ENCODE measurements at regions not wholly inside any gene's neighbourhood (a gene's known extent, or its start where the extent isn't known, plus 50 kb on each side); places are given as distances from the start of the nearest gene placed in this dataset.

DNA sequence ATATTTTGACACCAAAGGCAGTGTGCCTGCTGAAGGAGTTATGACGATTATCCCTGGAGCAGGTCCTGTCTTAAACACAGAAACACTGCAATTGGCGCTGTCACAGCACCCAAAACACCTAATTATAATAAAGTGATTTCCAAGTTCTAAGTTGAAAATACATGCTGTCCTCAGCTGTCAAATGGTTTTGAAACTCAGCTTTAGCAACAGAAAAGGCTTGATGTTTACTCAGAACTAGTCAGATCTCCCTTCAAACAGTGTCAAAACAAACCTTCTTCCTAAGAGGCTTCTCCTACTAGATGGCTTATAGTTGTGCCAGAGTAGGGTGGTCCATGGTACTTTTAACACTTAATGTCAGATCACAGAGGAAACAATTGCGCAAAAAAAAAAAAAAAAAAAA is 87.2 kb upstream of the IRX1 start:
- no peak overlapping the region for H3K4me2 ChIP-seq
- H3K4me3 ChIP-seq, result no peak overlapping the region
- H3K9me3 ChIP-seq (ENCODE audit: insufficient read depth, low read depth), result no peaks in the 10 kb centered on the region
- peaks cover 73% of the 10 kb centered on the region for H3K27me3 ChIP-seq (ENCODE audit: insufficient read depth, low read depth)
- intact Hi-C loops (cut with micrococcal nuclease; ENCODE audit: unreplicated experiment), result no loop called here
- no peak overlapping the region for H3K27ac ChIP-seq
- no peaks in the 10 kb centered on the region for H3K79me2 ChIP-seq (ENCODE audit: low read depth)
- no TSS peak for BruUV-seq (replicated peaks)
- H3K9me2 ChIP-seq (ENCODE audit: insufficient read depth), result no peaks in the 10 kb centered on the region
- ChIA-PET CTCF (no interaction called here), POLR2A (ENCODE audit: unreplicated experiment) (no interaction called here)
- DNase-seq, result no peak
- TF ChIP-seq, protein P1, sequence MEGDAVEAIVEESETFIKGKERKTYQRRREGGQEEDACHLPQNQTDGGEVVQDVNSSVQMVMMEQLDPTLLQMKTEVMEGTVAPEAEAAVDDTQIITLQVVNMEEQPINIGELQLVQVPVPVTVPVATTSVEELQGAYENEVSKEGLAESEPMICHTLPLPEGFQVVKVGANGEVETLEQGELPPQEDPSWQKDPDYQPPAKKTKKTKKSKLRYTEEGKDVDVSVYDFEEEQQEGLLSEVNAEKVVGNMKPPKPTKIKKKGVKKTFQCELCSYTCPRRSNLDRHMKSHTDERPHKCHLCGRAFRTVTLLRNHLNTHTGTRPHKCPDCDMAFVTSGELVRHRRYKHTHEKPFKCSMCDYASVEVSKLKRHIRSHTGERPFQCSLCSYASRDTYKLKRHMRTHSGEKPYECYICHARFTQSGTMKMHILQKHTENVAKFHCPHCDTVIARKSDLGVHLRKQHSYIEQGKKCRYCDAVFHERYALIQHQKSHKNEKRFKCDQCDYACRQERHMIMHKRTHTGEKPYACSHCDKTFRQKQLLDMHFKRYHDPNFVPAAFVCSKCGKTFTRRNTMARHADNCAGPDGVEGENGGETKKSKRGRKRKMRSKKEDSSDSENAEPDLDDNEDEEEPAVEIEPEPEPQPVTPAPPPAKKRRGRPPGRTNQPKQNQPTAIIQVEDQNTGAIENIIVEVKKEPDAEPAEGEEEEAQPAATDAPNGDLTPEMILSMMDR (conservative IDR thresholded peaks at IDR 0.05), result no peak
- no peak for TF ChIP-seq EZH2 (IDR thresholded peaks at IDR 0.05; ENCODE audit: low read depth)
- no peak overlapping the region for H2AFZ ChIP-seq
- H4K20me1 ChIP-seq (ENCODE audit: insufficient read depth), result 0 out of 2 replicates have a peak, but pooled peaks cover 7% of the 10 kb centered on the region
- no peaks in the 10 kb centered on the region for H3K4me1 ChIP-seq (replicated peaks; ENCODE audit: insufficient read depth)
- H3K36me3 ChIP-seq (ENCODE audit: low read depth), result no peaks in the 10 kb centered on the region
- no peaks in the 10 kb centered on the region for H3F3A ChIP-seq (ENCODE audit: insufficient read depth, low read depth)

DNA sequence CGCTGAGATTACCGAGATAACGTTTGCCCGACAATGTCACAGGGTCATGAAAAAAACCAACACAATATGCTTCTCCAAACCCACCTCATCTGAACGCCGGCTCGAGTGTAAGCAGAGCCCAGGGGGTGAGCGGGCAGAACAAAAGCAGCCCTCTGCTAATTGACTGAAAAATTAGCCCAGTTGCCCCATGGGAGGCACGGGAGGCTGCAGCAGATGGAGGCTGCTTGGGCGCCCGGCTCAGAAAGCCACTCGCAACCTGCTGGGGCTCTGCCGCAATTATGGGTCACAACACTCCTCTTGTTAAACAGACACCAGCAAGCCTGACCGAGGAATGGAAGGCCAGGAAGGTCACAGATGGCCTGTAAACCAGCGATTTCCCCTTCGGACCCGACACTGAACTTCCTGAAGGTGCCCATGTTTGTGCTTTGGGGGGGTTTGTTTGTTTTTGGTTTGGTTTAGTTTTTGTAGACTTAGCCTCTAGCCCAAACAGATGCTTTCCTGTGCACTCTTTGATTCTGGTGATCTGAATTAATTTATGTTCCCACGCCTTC is 104.6 kb upstream of the IRX1 start:
- Histone ChIP-seq H3K36me3 (ENCODE audit: low read depth) (no peaks in the 10 kb centered on the region), H3F3A (ENCODE audit: insufficient read depth, low read depth) (no peaks in the 10 kb centered on the region; the same call in 1 of the 2 replicates), H3K9me3 (ENCODE audit: insufficient read depth, low read depth) (no peaks in the 10 kb centered on the region), H3K27ac (no peak overlapping the region), H3K4me2 (no peak overlapping the region), H3K9me2 (ENCODE audit: insufficient read depth) (no peaks in the 10 kb centered on the region; the same call in 1 of the 2 replicates), H4K20me1 (ENCODE audit: insufficient read depth) (no peaks in the 10 kb centered on the region), H3K4me3 (no peak overlapping the region), H3K79me2 (ENCODE audit: low read depth) (no peaks in the 10 kb centered on the region), H3K4me1 (replicated peaks; ENCODE audit: insufficient read depth) (no peaks in the 10 kb centered on the region), H3K27me3 (ENCODE audit: insufficient read depth, low read depth) (peaks cover 65% of the 10 kb centered on the region), H2AFZ (no peak overlapping the region)
- no peak for TF ChIP-seq EZH2 (IDR thresholded peaks at IDR 0.05; ENCODE audit: low read depth)
- CTCF ChIA-PET, result no interaction called here
- no TSS peak for BruUV-seq (replicated peaks)
- intact Hi-C loops (cut with micrococcal nuclease; ENCODE audit: unreplicated experiment), result no loop called here
- POLR2A ChIA-PET (ENCODE audit: unreplicated experiment), result no interaction called here
- no peak for DNase-seq

DNA sequence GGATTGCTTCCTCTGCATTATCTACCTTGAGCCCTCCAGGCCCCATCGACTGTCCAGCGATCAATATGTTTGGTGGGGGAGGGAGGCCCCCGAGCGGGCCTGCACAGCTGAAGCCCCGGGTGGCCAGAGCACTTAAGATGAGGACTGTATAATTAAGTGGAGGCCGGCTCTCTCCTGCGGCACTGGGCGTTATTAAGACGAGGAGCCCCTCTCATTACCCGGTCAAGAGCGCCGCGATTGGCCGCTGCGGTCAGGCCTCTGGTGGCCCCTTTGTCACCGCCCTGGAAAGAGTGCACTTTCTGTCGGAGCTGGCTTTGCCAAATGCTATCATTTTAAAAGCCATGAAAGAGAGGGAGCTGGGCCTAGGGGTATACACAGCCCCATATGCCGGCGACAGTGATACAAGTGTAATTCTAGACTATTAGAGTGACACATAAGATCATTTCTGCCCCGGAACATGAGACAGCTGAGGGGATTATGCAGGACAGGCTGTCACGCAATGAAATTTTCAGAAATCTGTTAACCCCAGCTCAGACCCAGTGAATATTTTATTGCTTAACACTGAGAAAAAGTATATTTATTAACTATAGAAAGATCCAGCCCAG is 106.3 kb upstream of the IRX1 start:
- ChIA-PET POLR2A (ENCODE audit: unreplicated experiment) (no interaction called here), CTCF (no interaction called here)
- no peak overlapping the region for H3K4me3 ChIP-seq
- no peak overlapping the region for H3K4me2 ChIP-seq
- DNase-seq, result no peak
- no peaks in the 10 kb centered on the region for H3K79me2 ChIP-seq (ENCODE audit: low read depth)
- intact Hi-C loops (cut with micrococcal nuclease; ENCODE audit: unreplicated experiment), result no loop called here
- H3K9me2 ChIP-seq (ENCODE audit: insufficient read depth), result no peaks in the 10 kb centered on the region; the same call in 1 of the 2 replicates
- peaks cover 3% of the 10 kb centered on the region for H3F3A ChIP-seq (ENCODE audit: insufficient read depth, low read depth)
- H4K20me1 ChIP-seq (ENCODE audit: insufficient read depth), result no peaks in the 10 kb centered on the region
- TF ChIP-seq, protein P1 (conservative IDR thresholded peaks at IDR 0.05), result no peak
- no peak; the same call in 1 of the 2 replicates for TF ChIP-seq EZH2 (IDR thresholded peaks at IDR 0.05; ENCODE audit: low read depth)
- BruUV-seq (replicated peaks), result no TSS peak
- peaks cover 76% of the 10 kb centered on the region for H3K27me3 ChIP-seq (ENCODE audit: insufficient read depth, low read depth)
- H2AFZ ChIP-seq, result no peak overlapping the region
- no peak overlapping the region for H3K27ac ChIP-seq
- no peaks in the 10 kb centered on the region for H3K9me3 ChIP-seq (ENCODE audit: insufficient read depth, low read depth)
- H3K36me3 ChIP-seq (ENCODE audit: low read depth), result no peaks in the 10 kb centered on the region
- H3K4me1 ChIP-seq (replicated peaks; ENCODE audit: insufficient read depth), result no peaks in the 10 kb centered on the region

GRCh38 chr5:3484836-3485235 is 110.8 kb upstream of the IRX1 start:
- CTCF ChIA-PET, result no interaction called here

More at GRCh38 chr5:3484836-3485235, 110.8 kb upstream of the IRX1 start:
- Histone ChIP-seq H3K4me1 (replicated peaks; ENCODE audit: insufficient read depth) (no peaks in the 10 kb centered on the region), H4K20me1 (ENCODE audit: insufficient read depth) (no peaks in the 10 kb centered on the region), H3K4me3 (no peak overlapping the region), H3K27ac (no peak overlapping the region), H3F3A (ENCODE audit: insufficient read depth, low read depth) (peaks cover 11% of the 10 kb centered on the region), H3K79me2 (ENCODE audit: low read depth) (no peaks in the 10 kb centered on the region), H3K27me3 (ENCODE audit: insufficient read depth, low read depth) (peaks cover 53% of the 10 kb centered on the region), H2AFZ (no peak overlapping the region), H3K9me3 (ENCODE audit: insufficient read depth, low read depth) (no peaks in the 10 kb centered on the region; the same call in 1 of the 2 replicates), H3K4me2 (no peak overlapping the region), H3K36me3 (ENCODE audit: low read depth) (no peaks in the 10 kb centered on the region), H3K9me2 (ENCODE audit: insufficient read depth) (no peaks in the 10 kb centered on the region)
- intact Hi-C loops (cut with micrococcal nuclease; ENCODE audit: unreplicated experiment), result no loop called here
- POLR2A ChIA-PET (ENCODE audit: unreplicated experiment), result no interaction called here
- BruUV-seq (replicated peaks), result no TSS peak
- no peak for DNase-seq
- TF ChIP-seq, protein P1 (conservative IDR thresholded peaks at IDR 0.05), result no peak
- no peak for TF ChIP-seq EZH2 (IDR thresholded peaks at IDR 0.05; ENCODE audit: low read depth)
